ENCODE measurements at regions not wholly inside any gene's neighbourhood (a gene's known extent, or its start where the extent isn't known, plus 50 kb on each side); places are given as distances from the start of the nearest gene placed in this dataset.
A peak's percentile ranks its signal among the peaks of the same experiment; 100 is the strongest.

DNA sequence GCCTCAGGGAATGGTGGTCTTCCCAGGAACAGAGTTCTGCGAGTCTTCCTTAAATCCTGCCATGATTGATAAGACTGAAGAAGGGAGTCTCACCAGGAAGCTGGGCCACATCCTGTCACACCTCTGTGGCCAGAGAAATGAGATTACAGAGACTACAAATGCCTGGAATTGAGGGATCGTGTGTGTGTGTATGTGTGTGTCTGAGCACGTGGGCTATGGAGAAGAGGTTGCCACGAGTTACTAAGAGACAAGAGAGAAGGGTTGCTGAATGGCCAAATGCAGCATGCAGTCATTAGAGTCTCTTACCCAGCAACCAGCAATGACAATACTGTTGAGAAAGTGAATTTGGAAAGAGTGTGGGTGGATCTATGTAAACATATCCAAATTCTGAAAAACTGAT lies 443.1 kb downstream of the MFSD1 start:
- TF ChIP-seq, protein P1, sequence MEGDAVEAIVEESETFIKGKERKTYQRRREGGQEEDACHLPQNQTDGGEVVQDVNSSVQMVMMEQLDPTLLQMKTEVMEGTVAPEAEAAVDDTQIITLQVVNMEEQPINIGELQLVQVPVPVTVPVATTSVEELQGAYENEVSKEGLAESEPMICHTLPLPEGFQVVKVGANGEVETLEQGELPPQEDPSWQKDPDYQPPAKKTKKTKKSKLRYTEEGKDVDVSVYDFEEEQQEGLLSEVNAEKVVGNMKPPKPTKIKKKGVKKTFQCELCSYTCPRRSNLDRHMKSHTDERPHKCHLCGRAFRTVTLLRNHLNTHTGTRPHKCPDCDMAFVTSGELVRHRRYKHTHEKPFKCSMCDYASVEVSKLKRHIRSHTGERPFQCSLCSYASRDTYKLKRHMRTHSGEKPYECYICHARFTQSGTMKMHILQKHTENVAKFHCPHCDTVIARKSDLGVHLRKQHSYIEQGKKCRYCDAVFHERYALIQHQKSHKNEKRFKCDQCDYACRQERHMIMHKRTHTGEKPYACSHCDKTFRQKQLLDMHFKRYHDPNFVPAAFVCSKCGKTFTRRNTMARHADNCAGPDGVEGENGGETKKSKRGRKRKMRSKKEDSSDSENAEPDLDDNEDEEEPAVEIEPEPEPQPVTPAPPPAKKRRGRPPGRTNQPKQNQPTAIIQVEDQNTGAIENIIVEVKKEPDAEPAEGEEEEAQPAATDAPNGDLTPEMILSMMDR (IDR thresholded peaks at IDR 0.05; ENCODE audit: insufficient read depth, low read length) = no peak
- H3K4me3 ChIP-seq (ENCODE audit: low read depth, low read length) = no peak overlapping the region
- no peak for DNase-seq (ENCODE audit: low read depth)

DNA sequence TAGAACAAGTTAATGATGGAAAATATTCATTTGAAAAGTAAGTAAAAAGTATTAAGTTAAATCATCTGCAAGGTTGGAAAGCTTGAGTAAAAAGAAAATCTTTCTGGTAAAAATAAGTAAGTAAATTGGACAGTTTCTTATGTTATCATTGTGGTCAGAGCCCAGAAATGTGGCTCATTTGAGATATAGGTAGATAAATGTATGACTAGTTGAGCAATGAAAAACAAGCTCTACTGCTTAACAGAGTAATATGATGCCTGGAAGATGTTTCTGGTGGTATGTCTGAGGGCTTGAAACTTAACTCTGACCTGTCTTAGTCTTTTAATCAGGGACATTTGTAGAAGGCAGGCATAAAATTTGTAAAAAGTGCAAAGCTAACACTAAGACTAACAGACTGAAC lies 444.0 kb downstream of the MFSD1 start:
- TF ChIP-seq, protein P1 (IDR thresholded peaks at IDR 0.05; ENCODE audit: insufficient read depth, low read length) = no peak
- H3K4me3 ChIP-seq (ENCODE audit: low read depth, low read length) = no peak overlapping the region
- DNase-seq (ENCODE audit: low read depth) = peak; percentile 55

DNA sequence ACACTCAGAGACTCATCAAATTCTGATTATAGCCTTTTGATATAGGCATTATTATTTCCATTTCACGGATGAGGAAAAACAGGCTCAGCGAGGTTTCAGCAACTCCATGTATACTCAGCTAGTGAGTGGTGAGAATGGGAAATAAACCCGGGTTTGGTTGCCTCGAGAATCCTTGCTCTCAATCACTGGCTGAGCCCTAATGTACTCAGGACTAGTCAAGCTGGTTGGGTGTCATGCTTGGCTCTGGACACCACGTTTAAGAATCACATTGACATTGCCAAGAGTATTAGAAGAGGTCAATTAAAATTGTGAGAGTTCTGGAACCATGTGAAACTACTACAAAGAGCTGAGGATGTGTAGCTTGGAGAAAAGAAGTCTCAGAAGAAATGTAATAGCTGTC lies 444.5 kb downstream of the MFSD1 start:
- TF ChIP-seq, protein P1 (IDR thresholded peaks at IDR 0.05; ENCODE audit: insufficient read depth, low read length) = no peak
- no peak for DNase-seq (ENCODE audit: low read depth)
- H3K4me3 ChIP-seq (ENCODE audit: low read depth, low read length) = no peak overlapping the region

DNA sequence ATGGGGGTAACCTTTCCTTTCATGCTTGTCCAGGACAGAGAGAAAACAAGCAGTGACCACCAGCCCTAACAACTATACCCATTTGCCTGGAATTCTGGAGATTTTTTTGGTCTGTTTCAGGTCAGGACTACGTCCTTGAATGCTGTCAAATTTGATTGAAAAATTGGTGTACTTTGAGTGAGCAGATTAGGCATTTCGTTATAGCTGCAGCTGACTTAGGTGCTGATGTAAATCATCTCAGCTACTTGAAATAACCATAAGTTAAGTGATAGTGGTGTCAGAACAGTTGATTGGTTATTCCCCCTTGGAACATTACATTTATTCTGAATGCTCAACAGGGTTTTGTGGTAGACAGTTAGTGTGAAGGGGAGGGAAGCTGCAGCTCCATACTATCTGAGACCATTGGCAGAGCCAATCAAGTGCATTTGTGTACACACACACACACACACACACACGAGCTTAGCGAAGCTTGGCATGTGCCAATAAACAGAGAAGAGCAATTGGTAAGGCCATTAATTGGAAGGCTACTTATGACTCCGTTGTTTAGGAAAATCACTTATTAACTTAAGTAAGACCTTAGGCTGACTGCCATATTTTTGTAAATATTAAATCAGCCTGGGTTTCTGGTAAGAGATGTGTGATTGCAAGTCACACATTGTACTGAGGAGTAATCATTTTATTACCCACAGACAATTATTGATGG lies 447.8 kb downstream of the MFSD1 start:
- no peak for DNase-seq (ENCODE audit: low read depth)
- no peak overlapping the region for H3K4me3 ChIP-seq (ENCODE audit: low read depth, low read length)
- TF ChIP-seq, protein P1 (IDR thresholded peaks at IDR 0.05; ENCODE audit: insufficient read depth, low read length) = no peak

DNA sequence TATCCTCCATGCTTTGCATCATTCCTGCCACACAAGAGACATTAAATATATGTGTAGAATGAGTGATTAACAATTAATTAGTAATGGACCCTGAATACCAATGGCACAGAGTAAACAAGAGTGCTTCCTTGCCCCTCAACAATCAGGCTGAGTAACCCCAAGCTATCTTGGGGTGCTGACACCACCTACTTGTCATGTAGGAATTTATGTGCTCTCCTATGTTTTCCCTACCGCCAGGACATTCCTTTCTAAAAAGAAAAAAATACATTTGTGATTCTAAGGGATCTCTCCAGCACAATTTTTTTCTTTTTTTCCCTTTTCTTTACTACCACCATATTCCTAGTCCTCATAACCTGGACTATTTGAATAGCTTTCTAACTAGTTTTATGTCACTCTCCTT lies 449.1 kb downstream of the MFSD1 start:
- DNase-seq (ENCODE audit: low read depth) = no peak
- TF ChIP-seq, protein P1 (IDR thresholded peaks at IDR 0.05; ENCODE audit: insufficient read depth, low read length) = no peak
- H3K4me3 ChIP-seq (ENCODE audit: low read depth, low read length) = no peak overlapping the region

DNA sequence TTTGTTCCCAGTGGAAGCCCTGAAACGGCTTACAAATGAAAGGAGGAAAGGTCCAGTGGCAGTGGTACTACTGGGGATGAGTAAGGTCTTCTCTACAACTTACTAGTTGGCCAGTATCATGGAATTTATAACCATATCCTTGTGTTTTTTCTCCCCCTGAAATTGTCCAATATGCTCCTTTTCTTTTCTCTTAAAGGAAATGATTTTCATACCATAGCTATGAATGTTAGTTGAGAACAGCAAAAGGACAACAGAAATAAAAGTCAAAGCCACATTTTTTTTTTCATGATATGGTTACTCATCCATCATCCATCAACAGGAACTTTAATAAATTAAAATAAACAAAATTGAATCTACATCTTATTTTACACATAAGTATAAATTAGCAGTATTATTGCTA lies 450.4 kb downstream of the MFSD1 start:
- DNase-seq (ENCODE audit: low read depth) = peak; percentile 77
- TF ChIP-seq, protein P1 (IDR thresholded peaks at IDR 0.05; ENCODE audit: insufficient read depth, low read length) = no peak
- no peak overlapping the region for H3K4me3 ChIP-seq (ENCODE audit: low read depth, low read length)
